ENCODE measurements at regions not wholly inside any gene's neighbourhood (a gene's known extent, or its start where the extent isn't known, plus 50 kb on each side); places are given as distances from the start of the nearest gene placed in this dataset.

DNA sequence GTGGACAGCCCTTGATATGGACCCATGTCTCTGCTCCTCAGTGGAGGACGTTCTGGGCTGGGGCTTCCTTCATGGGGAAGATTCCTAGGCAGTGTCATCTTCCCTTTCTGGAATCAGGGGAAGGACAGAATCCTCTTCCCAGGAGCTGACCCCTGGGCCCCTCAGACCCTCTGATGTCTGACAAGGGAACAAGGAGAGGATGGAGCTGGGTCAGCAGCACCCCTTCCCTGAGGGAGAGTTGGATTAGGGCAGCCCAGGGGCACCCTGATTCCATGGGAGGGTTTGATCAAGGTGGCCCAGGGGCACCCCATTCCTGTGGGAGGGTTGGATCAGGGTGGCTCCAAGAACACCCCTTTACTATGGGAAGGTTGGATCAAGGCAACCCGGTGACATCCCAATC, 86.5 kb downstream of the ACKR3 start:
- no peak for DNase-seq

DNA sequence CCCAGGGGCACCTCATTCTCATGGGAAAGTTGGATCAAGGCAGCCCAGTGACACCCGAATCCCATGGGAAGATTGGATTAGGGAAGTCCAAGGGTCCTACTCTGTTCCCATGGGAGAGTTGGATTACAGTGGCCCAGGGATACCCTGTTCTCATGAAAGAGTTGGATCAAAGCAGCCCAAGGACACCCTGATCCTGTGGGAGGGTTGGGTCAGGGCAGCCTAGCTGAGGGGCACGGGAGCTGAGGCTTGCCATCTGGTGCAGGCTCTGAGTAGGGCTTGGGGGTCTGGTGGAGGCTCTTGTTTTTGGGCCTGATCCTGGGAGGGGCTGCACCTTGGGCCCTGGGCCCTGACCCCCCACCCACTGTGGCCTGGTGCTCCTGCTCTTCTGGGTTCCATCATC, 87.1 kb downstream of the ACKR3 start:
- no peak for DNase-seq

DNA sequence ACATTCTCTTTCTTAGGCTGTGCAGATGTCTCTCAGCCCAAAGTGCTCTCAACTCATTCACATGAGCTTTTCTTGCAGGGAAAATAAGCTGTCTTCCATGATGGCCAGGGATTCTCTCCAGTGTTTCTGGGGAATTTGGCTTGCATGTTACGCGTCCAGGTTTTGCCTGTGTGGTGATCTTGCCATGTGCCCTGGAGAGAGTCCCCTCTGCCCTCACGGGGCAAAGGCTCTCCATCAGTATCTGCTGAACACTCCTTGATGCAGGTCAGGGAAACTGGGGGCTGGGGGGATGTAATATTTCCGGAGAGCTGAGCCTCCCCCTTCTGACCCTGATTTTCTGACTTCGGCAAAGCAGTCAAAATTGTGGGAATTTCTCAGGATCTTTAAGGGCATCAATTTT, 87.6 kb downstream of the ACKR3 start:
- no peak for DNase-seq

DNA sequence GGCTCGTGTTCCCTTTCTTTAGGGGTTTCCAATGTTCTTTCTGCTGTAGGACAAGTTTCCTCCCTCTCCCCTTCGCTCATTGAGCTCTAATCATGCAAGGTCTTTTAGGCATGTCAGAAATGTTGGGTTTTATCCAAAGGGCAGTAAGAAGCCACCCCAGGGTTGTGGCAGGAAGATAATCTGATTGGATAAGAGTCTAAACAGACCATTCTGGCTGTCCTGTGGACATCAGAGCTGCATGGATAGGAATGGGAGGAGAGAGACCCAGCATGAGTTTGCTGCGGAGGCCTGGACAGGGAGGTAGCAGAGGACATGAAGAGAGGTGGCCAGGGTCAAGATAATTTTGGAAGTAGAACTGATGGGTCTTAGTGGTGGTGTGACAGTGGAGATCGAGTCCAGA, 88.2 kb downstream of the ACKR3 start:
- DNase-seq, result no peak

DNA sequence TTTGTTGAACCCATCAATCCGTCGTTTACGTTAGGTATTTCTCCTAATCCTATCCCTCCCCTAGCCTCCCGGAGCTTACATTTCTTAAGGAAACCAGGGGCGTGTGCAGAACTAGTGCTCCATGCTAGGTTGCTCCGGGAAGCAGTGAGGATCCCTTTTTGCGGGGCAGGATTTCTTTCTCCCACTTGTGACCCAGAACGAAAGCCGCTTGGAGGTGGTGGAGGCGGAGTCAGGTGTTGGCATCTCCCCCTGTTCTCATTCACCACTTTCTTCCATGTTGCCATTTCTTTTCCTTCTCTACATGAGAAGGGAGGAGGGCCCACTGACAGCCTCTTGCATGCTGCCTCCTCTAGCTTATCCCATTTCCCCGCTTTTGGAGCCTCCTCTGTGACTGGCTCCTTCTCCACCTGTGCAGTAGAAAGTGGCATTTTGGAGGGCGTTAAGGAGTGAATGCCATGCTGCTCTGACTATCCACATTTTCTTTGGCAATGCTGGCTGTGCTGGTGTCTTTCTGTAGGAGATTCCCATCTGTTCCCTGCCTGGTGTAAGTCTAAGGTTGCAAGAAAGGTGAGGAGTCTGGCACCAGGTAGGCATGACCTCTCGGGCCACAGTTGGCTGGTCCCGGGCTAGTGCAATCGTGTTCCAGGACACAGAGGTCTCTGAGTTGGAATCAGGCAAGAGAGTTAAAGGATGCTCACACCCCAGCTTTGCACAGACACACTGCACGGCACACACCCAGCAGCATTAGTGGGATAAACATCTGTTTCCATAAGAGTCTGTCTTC, 89.5 kb downstream of the ACKR3 start:
- no peak for DNase-seq

DNA sequence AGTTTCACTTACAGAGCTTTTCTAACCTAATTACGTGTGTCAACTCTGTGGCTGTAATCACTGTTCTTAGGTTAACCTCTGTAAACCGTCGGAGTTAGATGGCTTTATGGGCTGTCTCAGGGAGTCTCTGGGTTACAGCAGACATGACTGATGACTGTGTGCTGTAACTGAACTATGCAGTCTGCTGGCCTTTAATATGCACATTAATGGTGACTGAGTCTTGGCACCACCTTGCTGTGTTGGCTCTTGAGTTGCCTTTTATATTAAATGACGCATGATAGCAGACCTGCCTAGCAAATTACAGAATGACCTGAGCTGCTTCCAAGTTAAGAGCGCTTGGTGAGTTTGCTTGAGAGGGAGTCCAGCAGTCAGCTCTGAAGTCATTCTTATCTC, 90.1 kb downstream of the ACKR3 start:
- no peak for DNase-seq

DNA sequence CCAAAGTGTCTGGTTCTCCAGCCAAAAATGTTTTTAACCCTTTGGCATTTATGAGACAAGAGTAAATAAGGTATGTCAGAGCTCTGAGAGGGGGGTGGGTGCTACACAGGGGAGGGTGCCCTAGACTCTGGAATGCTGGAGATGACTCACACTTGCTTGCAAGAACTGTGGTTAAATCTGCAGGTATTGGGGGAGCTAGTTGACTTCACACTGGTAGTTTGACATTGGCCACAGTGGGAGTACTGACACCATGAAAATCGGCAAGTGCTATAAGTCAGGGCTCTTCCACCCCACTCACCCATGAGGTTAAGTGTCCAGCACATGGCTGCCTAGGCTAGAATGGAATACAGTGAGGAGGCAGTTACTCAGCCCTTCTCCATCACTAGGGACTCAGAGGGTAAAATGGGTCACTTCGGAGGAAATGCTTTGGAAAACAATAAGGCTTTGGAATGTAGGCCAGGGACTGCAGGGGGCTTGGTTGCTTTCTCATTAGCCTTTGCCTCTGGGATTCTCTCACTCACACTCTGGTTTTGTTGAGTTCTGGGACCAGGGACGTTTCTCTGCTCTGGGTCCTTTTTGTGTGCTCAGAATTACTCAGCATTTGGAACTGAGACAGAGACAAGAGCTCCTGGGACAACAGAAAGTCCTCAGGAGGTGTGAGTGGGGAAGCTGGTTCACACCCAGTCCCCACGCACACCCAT, 91.6 kb downstream of the ACKR3 start:
- DNase-seq, result no peak

DNA sequence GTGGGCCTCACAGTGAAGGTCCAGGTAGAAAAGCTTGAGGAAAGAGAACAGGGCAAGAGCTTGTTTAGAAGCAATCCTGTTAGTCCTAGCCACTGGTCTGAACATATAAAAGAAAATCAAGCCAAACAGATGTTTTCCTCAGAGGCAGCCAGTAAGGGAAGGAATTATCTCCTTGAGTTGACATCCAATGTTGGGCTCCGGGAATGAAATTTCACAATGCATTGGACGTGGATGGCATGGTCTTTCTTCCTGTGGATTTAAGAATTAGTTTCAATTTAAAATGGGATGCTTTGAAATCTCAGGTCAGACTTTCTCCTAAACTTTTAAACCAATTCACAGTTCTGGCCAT, 92.1 kb downstream of the ACKR3 start:
- no peak for DNase-seq

DNA sequence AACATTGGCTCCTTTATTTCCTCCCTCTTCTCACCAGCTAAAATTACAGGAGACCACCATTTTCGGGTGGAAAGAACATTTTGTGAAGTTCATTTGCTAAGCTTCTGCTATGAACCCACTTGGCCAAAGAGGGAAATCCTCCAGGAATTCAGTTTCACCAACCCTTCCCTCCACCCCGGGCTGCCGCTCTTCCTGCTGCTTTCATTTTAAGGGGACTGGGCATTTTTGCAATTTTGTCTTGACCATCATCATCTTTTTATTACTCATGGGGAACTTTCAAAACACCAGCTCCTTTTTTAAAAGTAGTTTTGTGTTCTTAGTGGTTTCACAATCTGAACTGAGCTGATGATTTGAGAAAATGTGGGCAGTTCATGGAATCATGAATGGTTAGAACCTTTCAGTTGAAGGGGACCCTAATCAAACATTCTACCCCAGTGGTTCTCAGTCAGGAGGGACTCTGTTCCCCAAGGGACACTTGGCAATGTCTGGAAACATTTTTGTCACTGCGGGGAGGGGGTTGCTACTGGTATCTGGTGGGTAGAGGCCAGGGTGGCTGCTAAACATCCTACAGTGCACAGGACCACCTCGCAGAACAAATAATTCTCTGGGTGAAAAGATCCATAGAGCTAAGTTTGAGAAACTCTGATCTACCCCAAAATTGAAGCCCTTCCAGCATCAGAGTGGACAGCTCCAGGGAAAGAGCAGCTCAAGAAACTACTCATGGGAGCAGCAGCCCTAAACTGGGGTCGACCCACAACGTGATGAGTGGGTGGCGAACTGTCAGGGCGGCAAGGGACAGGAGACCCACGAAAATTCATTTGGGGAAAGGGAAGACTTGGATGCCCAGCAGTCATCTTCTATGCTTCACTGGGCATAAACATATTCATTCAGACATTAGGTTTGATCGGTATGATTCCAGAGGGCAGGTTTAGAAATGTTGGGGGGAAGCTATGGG, 92.9 kb downstream of the ACKR3 start:
- DNase-seq, result peak; percentile 66

DNA sequence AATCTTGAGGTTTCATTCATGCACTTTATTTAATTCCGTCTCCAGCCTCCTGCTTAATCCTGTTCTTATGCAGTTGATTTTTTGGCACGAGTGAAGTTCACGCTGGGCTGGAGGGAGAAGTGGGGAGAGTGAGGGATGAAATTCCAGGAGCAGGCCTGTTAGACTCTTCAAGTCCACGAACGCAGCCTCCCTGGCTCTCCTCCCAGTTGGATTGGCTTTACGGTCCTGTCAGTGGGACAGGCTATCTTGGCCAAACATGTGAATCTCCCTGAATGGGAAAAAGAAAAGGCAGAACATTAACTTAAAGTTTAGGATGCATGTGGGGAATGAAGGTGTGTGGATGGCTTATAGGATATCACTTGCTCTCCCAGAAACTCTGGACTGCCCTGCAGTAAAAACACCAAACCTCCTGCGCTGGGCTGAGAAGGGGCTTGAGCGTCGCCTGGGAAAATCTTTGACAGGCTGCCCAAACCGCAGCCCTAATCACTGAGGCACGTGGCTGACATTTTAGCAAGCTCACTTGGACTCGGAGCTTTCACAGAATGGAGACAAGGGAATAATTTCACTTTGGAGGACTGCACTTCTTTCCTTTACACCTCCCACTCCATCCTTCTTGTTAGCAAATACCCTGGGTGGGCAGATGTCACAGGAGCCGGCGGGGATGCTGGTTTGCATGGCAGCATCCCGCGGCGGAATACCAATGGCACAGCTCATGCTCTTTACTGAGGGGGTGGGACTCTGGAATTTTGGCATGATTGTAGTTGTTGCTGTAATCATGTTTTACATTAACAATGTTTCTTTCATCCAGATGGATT, 93.9 kb downstream of the ACKR3 start:
- DNase-seq, result no peak

DNA sequence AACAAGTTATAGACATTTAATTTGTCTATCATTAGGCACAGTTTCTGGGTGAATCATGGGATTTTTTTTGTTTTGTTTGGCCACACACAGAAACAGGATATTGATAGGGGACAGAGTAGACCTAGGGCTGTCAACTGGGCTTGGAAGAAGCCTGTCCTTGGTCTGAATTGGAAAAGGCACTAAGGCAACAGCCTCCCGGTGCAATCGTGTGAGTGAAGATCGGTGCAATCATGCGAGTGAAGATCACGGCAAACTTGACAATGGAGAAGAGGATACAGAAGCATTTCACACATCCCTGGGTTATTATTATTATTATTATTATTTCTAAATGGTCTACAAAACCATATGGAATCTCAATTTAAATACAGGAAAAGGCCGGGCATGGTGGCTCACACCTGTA, 94.5 kb downstream of the ACKR3 start:
- no peak for DNase-seq

DNA sequence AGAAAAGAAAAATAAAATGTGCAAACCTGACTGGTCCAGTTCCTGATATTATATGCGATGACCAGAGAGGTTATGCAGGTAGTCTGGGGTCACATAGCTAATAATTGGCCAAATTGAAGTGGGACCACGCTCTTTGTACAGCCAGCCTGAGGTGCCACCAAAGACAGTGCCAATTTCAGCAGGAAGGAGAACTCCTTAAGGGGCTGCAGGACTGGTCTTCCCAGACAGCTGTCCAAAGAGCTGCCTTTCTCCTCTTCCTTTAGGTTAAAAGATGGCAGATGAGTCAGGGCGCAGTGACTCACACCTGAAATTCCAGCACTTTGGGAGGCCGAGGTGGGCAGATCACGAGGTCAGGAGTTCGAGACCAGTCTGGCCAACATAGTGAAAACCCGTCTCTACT, 95.5 kb downstream of the ACKR3 start:
- DNase-seq, result no peak

DNA sequence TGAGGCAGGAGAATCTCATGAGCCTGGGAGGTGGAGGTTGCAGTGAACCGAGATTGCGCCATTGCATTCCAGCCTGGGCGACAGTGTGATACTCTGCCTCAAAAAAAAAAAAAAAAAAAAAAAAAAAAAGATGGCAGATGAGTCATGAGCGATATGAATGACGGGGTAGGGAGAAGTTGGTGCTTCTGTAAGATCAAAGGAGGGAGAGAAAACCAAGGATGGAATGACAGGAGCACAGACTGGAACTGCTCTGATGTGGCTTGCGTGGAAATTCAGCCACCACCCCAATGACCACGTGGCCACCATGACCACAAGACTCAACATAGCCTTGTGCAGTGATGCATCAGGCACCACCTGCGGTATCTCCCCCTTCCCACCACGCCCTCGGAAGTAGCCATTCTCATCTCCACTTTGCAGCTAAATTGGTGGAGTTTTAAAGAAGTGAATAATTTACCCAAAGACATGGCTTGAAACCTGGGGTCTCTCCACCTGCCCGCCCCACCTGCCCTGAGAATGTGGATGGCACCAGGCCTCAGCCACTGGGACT, 96.0 kb downstream of the ACKR3 start:
- no peak for DNase-seq

DNA sequence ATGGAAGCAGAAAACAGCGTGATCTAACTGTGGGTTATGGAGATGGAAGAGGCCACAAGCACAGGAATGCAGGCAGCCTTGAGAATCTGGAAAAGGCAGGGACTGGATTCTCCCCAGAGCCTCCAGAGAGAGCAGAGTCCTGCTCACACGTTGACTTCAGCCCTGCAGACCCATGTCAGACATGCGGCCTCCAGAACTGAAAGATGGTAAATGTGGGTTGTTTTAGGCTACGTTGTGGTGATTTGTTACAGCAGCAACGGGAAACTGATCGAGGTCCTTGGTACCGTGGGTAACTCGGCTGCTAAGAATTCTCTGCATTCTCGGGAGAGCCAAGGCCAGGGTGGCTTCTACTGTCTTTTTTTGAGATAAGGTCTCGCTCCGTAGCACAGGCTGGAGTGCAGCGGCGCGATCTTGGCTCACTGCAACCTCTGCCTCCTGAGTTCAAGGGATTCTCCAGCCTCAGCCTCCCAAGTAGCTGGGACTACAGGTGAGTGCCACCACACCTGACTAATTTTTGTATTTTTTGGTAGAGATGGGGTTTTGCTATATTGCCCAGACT, 97.1 kb downstream of the ACKR3 start:
- no peak for DNase-seq

DNA sequence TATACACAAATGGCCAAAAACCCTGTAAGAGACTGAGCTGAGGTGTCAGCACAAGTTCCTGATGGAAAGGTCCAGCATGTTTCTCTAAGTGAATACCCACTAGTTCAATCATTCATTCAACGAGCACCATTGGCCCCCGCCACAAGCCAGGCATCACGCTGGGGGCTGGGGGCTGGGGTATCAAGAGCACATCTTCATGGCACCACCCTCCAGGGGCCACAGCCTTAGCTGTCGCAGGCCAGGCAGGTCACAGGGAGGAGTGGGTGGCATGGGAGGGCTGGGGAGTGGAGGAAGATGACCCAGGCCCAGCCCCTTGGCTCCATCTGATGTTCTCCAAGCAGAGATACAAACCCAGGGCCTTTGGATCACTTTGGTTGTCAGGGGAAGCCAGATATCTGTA, 97.9 kb downstream of the ACKR3 start:
- DNase-seq, result no peak

DNA sequence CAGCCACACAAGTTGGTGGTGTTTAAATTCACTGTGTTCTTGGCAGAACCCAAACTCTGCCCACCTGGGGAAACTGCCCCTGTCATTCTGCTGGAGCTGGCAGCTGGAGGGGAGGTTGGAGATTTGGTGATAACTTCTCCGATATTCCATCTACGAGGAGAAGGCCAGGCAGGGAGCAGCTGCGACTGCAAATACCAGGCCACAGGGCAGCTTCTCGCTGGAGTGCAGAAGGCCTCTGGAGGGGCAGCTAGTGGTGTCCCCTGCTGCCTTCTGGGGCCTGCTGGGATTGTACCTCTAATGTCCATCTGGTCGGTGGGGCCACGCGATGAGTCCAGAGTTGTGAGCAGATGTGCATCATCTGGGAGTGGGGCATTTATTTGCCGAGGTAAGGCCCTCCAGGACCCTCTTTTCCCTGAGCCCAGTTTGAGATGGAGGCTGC, 98.9 kb downstream of the ACKR3 start:
- DNase-seq, result no peak

DNA sequence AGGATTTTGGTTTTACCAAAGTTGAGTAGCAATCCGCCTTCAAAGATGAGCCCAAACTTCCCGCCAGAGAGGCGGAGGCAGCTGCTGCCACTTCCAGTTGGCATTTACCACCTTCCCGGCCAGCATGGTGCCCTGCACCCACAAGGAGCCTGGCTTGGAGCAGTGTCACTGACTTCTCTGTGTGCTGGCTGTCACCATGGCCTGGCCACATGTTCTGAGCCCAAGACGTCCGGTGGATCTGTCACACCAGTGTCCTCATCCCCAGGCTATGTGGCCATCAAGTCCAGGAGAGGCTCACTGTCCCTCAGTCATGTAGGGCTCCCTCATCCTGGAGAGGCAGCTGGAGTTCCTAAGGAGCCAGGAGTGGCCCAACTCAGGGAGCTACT, 100.6 kb downstream of the ACKR3 start:
- no peak for DNase-seq

DNA sequence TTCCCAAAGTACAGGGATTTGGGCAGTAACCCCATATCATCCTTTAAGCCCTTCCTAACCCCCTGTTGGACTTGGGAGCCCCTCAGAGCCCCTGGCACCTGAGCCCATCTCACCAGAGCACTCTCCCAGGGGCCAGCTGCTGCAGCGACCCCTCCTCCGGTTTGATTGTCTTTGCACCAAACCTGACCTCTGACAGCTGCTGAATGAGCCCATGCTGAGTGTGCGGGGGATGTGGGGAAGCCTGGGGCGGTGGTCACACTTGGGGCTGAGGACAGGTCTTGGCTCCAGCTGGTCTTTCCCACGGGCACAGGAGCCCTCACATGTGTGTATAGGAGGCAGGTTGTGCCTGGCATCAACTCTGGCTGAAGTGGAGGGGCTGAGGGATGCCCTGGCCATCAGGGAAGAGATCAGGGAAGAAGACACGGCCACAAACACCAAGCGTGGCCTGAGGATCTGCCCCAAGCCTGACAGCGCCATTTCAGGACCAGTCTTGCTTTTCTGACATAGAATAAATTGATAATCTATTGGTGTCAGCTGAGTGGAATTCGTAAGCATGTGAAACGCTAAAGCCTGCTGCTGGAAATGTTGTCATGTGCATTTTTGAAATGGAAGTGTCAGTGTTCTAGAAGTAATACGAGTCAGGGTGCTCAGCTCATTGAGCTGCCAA, 102.4 kb downstream of the ACKR3 start:
- no peak for DNase-seq

DNA sequence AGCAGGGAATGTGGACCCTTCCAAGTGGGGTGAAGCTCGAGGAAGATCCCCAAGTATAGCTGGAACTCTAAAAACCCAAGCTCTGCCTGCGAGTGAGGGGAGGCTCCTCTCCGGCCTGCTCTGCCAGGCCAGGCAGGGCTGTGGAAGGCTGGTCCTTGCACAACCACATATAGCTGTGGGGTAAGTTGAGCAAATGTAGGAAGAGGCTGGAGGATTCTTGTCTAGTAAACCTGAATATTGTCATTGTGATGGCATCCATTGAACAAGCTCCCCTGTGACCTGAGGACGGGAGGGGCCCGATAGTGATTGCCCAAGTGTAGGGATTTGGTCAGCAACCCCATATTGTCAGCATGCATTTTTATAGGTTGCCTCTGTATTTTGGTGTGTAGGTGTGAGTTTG, 103.0 kb downstream of the ACKR3 start:
- DNase-seq, result no peak

DNA sequence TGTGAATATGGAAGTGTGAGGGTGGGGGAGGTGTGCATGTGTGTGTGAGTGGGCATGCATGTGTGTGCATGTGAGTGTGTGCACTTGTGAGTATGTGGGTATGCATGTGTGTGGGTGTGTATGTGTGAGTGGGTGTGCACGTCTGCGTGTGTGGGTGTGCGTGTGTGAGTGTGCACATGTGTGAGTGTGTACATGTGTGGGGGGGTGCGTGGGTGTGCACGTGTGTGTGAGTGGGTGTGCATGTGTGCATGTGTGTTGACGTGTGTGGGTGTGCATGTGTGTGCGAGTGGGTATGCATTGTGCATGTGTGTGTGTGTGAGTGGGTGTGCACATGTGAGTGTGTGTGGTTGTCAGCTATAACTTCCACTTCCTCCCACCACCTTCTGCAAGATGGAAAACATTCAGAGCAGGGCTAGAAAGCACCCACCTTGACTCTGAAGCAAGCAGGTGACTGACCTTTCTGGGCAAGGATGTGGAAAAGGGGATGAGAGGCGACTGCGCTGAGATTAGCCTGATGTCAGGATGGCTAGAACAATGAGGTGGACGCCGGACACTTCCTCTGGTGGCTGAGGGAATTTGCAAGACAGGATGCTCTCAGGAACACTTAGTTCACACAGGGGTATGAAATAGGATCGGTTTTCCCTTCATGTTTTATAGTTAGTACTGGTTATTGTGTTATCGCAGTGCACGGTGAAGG, 103.6 kb downstream of the ACKR3 start:
- no peak for DNase-seq

DNA sequence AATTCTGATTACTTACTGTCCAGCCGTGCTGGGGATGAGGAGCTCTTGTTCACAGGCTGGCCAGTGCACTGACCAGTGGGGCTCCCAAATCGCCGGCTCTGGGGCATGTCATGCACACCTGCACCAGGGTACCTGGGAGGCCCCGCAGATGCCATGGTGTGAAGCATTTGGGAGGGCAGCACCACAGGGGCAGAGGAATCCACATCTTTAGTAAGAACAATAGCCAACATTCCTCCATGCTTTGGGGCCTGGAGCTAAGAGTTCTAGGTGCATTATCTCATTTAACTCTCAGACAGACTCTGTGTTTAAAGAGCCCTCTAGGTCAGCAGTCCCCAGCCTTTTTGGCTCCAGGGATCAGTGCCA, 104.2 kb downstream of the ACKR3 start:
- DNase-seq, result no peak
